NB4 (cell line): ENCODE measurements at regions not wholly inside any gene's neighbourhood (a gene's known extent, or its start where the extent isn't known, plus 50 kb on each side); places are given as distances from the start of the nearest gene placed in this dataset.

ENCODE experiments used
- CTCF ChIP-seq: IDR thresholded peaks from one replicate; pipeline ENCODE4 v1.5.1; 2012; ENCODE audit warnings: low read depth, low read length
- MYC ChIP-seq: IDR thresholded peaks from 2 replicates; pipeline ENCODE4 v1.6.1; 2011; ENCODE audit warnings: low read depth, low read length
- POLR2A ChIP-seq: IDR thresholded peaks from 2 replicates; pipeline ENCODE4 v1.6.1; 2011; ENCODE audit warnings: mild to moderate bottlenecking; ENCODE audit not compliant: insufficient read length; ENCODE audit errors: extremely low read depth
- TF ChIP-seq, protein P1 (sequence below): IDR thresholded peaks from 2 replicates; pipeline ENCODE4 v1.6.1; 2011; ENCODE audit warnings: low read depth, low read length

- TF ChIP-seq CTCF (no peak), POLR2A (no peak), MYC (no peak)
- TF ChIP-seq, protein P1, sequence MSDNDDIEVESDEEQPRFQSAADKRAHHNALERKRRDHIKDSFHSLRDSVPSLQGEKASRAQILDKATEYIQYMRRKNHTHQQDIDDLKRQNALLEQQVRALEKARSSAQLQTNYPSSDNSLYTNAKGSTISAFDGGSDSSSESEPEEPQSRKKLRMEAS, result no peak
These were observed 375.0 kb upstream of the FBXO33 start for GRCh38 chr14:39807271-39807670.
